ENCODE measurements at regions not wholly inside any gene's neighbourhood (a gene's known extent, or its start where the extent isn't known, plus 50 kb on each side); places are given as distances from the start of the nearest gene placed in this dataset.
A peak's percentile ranks its signal among the peaks of the same experiment; 100 is the strongest.

- Histone ChIP-seq H2BK5ac (ENCODE audit: low read depth, low read length, poor library complexity) (no peak overlapping the region), H2AFZ (ENCODE audit: insufficient read depth, low read length, poor library complexity) (no peak overlapping the region), H3K4me2 (ENCODE audit: low read length) (no peak overlapping the region), H3K27ac (ENCODE audit: low read depth, low read length) (no peak overlapping the region), H3K18ac (ENCODE audit: low read length) (no peak overlapping the region), H2BK12ac (ENCODE audit: low read length) (no peak overlapping the region), H3K4ac (ENCODE audit: low read depth, low read length) (no peak overlapping the region), H3K79me1 (ENCODE audit: low read length) (no peaks in the 10 kb centered on the region), H3K4me1 (ENCODE audit: control insufficient read depth in 1 of 2, insufficient read depth in 2 of 2, low read length in 2 of 2) (no peaks in the 10 kb centered on the region), H3K9ac (ENCODE audit: low read length) (no peak overlapping the region), H3K14ac (ENCODE audit: low read length) (no peak overlapping the region), H2BK120ac (ENCODE audit: insufficient read depth, low read length, poor library complexity) (no peak overlapping the region), H3K36me3 (ENCODE audit: control insufficient read depth in 1 of 2, insufficient read depth in 2 of 2, low read length in 2 of 2) (no peaks in the 10 kb centered on the region), H3K79me2 (ENCODE audit: control insufficient read depth, insufficient read depth, low read length, poor library complexity) (no peaks in the 10 kb centered on the region), H3K23ac (ENCODE audit: low read length) (no peak overlapping the region), H3K27me3 (ENCODE audit: insufficient read depth, low read length) (no peaks in the 10 kb centered on the region), H2AK5ac (ENCODE audit: low read length) (no peak overlapping the region), H4K8ac (ENCODE audit: low read depth, low read length) (no peak overlapping the region), H3K9me3 (ENCODE audit: insufficient read depth, low read depth, low read length) (no peaks in the 10 kb centered on the region), H4K91ac (ENCODE audit: low read depth, low read length) (no peak overlapping the region), H4K12ac (ENCODE audit: low read depth, low read length) (no peak overlapping the region), H3K4me3 (ENCODE audit: low read depth, low read length) (no peak overlapping the region)
- WGBS (ENCODE audit: extremely low coverage, insufficient coverage, insufficient read length): no CpG with 5 or more reads among the region's 2 CpGs
- DNase-seq: no peak
Measured at GRCh38 chr6:74170118-74170517, 474.1 kb downstream of the CD109 start.

- H2BK12ac ChIP-seq (ENCODE audit: low read length): no peak overlapping the region
- H3K4me1 ChIP-seq (ENCODE audit: control insufficient read depth in 1 of 2, insufficient read depth in 2 of 2, low read length in 2 of 2): no peaks in the 10 kb centered on the region
- no peak overlapping the region for H3K9ac ChIP-seq (ENCODE audit: low read length)
- H3K36me3 ChIP-seq (ENCODE audit: control insufficient read depth in 1 of 2, insufficient read depth in 2 of 2, low read length in 2 of 2): no peaks in the 10 kb centered on the region
- no peak overlapping the region for H4K91ac ChIP-seq (ENCODE audit: low read depth, low read length)
- no peak overlapping the region for H2AFZ ChIP-seq (ENCODE audit: insufficient read depth, low read length, poor library complexity)
- no peaks in the 10 kb centered on the region for H3K27me3 ChIP-seq (ENCODE audit: insufficient read depth, low read length)
- no peaks in the 10 kb centered on the region for H3K79me2 ChIP-seq (ENCODE audit: control insufficient read depth, insufficient read depth, low read length, poor library complexity)
- H2BK5ac ChIP-seq (ENCODE audit: low read depth, low read length, poor library complexity): no peak overlapping the region
- H3K18ac ChIP-seq (ENCODE audit: low read length): no peak overlapping the region
- H3K4me2 ChIP-seq (ENCODE audit: low read length): no peak overlapping the region
- H2BK120ac ChIP-seq (ENCODE audit: insufficient read depth, low read length, poor library complexity): no peak overlapping the region
- no peak overlapping the region for H3K14ac ChIP-seq (ENCODE audit: low read length)
- H2AK5ac ChIP-seq (ENCODE audit: low read length): no peak overlapping the region
- H4K8ac ChIP-seq (ENCODE audit: low read depth, low read length): no peak overlapping the region
- no peak overlapping the region for H3K4ac ChIP-seq (ENCODE audit: low read depth, low read length)
- no CpG with 5 or more reads among the region's 1 CpG for WGBS (ENCODE audit: extremely low coverage, insufficient coverage, insufficient read length)
- H3K23ac ChIP-seq (ENCODE audit: low read length): no peak overlapping the region
- no peak overlapping the region for H3K4me3 ChIP-seq (ENCODE audit: low read depth, low read length)
- DNase-seq: peak in 1 of 2 donors; percentile 3
- H4K12ac ChIP-seq (ENCODE audit: low read depth, low read length): no peak overlapping the region
- H3K79me1 ChIP-seq (ENCODE audit: low read length): no peaks in the 10 kb centered on the region
- no peak overlapping the region for H3K27ac ChIP-seq (ENCODE audit: low read depth, low read length)
- H3K9me3 ChIP-seq (ENCODE audit: insufficient read depth, low read depth, low read length): no peaks in the 10 kb centered on the region
Measured at GRCh38 chr6:74167976-74168375, 472.0 kb downstream of the CD109 start.

GRCh38 chr6:74167511-74167910 is 471.5 kb downstream of the CD109 start:
- H3K4me1 ChIP-seq (ENCODE audit: control insufficient read depth in 1 of 2, insufficient read depth in 2 of 2, low read length in 2 of 2): no peaks in the 10 kb centered on the region
- H3K4me3 ChIP-seq (ENCODE audit: low read depth, low read length): no peak overlapping the region
- H3K4me2 ChIP-seq (ENCODE audit: low read length): no peak overlapping the region
- H3K79me2 ChIP-seq (ENCODE audit: control insufficient read depth, insufficient read depth, low read length, poor library complexity): no peaks in the 10 kb centered on the region
- H3K27me3 ChIP-seq (ENCODE audit: insufficient read depth, low read length): no peaks in the 10 kb centered on the region
- no peak for DNase-seq
- no CpG with 5 or more reads among the region's 1 CpG for WGBS (ENCODE audit: extremely low coverage, insufficient coverage, insufficient read length)
- no peak overlapping the region for H3K27ac ChIP-seq (ENCODE audit: low read depth, low read length)
- no peak overlapping the region for H3K9ac ChIP-seq (ENCODE audit: low read length)
- H3K14ac ChIP-seq (ENCODE audit: low read length): no peak overlapping the region
- H3K23ac ChIP-seq (ENCODE audit: low read length): no peak overlapping the region
- H2BK5ac ChIP-seq (ENCODE audit: low read depth, low read length, poor library complexity): no peak overlapping the region
- no peak overlapping the region for H2AFZ ChIP-seq (ENCODE audit: insufficient read depth, low read length, poor library complexity)
- no peak overlapping the region for H2BK120ac ChIP-seq (ENCODE audit: insufficient read depth, low read length, poor library complexity)
- H4K91ac ChIP-seq (ENCODE audit: low read depth, low read length): no peak overlapping the region
- no peaks in the 10 kb centered on the region for H3K36me3 ChIP-seq (ENCODE audit: control insufficient read depth in 1 of 2, insufficient read depth in 2 of 2, low read length in 2 of 2)
- no peak overlapping the region for H4K12ac ChIP-seq (ENCODE audit: low read depth, low read length)
- no peak overlapping the region for H2BK12ac ChIP-seq (ENCODE audit: low read length)
- H3K9me3 ChIP-seq (ENCODE audit: insufficient read depth, low read depth, low read length): no peaks in the 10 kb centered on the region
- H3K4ac ChIP-seq (ENCODE audit: low read depth, low read length): no peak overlapping the region
- H2AK5ac ChIP-seq (ENCODE audit: low read length): no peak overlapping the region
- no peak overlapping the region for H3K18ac ChIP-seq (ENCODE audit: low read length)
- H4K8ac ChIP-seq (ENCODE audit: low read depth, low read length): no peak overlapping the region
- no peaks in the 10 kb centered on the region for H3K79me1 ChIP-seq (ENCODE audit: low read length)

- no peak overlapping the region for H4K12ac ChIP-seq (ENCODE audit: low read depth, low read length)
- H3K79me1 ChIP-seq (ENCODE audit: low read length): no peaks in the 10 kb centered on the region
- no peaks in the 10 kb centered on the region for H3K4me1 ChIP-seq (ENCODE audit: control insufficient read depth in 1 of 2, insufficient read depth in 2 of 2, low read length in 2 of 2)
- no peak overlapping the region for H3K14ac ChIP-seq (ENCODE audit: low read length)
- H3K4me3 ChIP-seq (ENCODE audit: low read depth, low read length): no peak overlapping the region
- H3K27ac ChIP-seq (ENCODE audit: low read depth, low read length): no peak overlapping the region
- H3K9me3 ChIP-seq (ENCODE audit: insufficient read depth, low read depth, low read length): no peaks in the 10 kb centered on the region
- no peaks in the 10 kb centered on the region for H3K79me2 ChIP-seq (ENCODE audit: control insufficient read depth, insufficient read depth, low read length, poor library complexity)
- H2AFZ ChIP-seq (ENCODE audit: insufficient read depth, low read length, poor library complexity): no peak overlapping the region
- no peaks in the 10 kb centered on the region for H3K36me3 ChIP-seq (ENCODE audit: control insufficient read depth in 1 of 2, insufficient read depth in 2 of 2, low read length in 2 of 2)
- H2AK5ac ChIP-seq (ENCODE audit: low read length): no peak overlapping the region
- no peaks in the 10 kb centered on the region for H3K27me3 ChIP-seq (ENCODE audit: insufficient read depth, low read length)
- H3K9ac ChIP-seq (ENCODE audit: low read length): no peak overlapping the region
- no peak overlapping the region for H3K4ac ChIP-seq (ENCODE audit: low read depth, low read length)
- H2BK5ac ChIP-seq (ENCODE audit: low read depth, low read length, poor library complexity): no peak overlapping the region
- H4K8ac ChIP-seq (ENCODE audit: low read depth, low read length): no peak overlapping the region
- H4K91ac ChIP-seq (ENCODE audit: low read depth, low read length): no peak overlapping the region
- H3K4me2 ChIP-seq (ENCODE audit: low read length): no peak overlapping the region
- no peak overlapping the region for H3K23ac ChIP-seq (ENCODE audit: low read length)
- H2BK120ac ChIP-seq (ENCODE audit: insufficient read depth, low read length, poor library complexity): no peak overlapping the region
- no peak overlapping the region for H2BK12ac ChIP-seq (ENCODE audit: low read length)
- no peak overlapping the region for H3K18ac ChIP-seq (ENCODE audit: low read length)
- no CpG with 5 or more reads among the region's 2 CpGs for WGBS (ENCODE audit: extremely low coverage, insufficient coverage, insufficient read length)
- no peak for DNase-seq
Measured at GRCh38 chr6:74166849-74167248, 470.8 kb downstream of the CD109 start.
